ENCODE measurements at regions not wholly inside any gene's neighbourhood (a gene's known extent, or its start where the extent isn't known, plus 50 kb on each side); places are given as distances from the start of the nearest gene placed in this dataset.
"Not testable (repeated sequence)": the region's sequence is repeated elsewhere in the genome, so short reads cannot be mapped to it uniquely, and the experiment has no call there.

- Histone ChIP-seq H3K4me2 (ENCODE audit: low read length) (no peak overlapping the region), H3K27me3 (ENCODE audit: control insufficient read depth, low read length) (no peaks in the 10 kb centered on the region), H3K9me2 (replicated peaks; ENCODE audit: control insufficient read depth, low read length) (no peaks in the 10 kb centered on the region), H3K79me2 (ENCODE audit: control insufficient read depth, low read length) (no peaks in the 10 kb centered on the region), H3F3A (ENCODE audit: control insufficient read depth, insufficient read depth) (peaks cover 2% of the 10 kb centered on the region; the same call in 1 of the 2 replicates), H3K4me3 (ENCODE audit: low read length) (no peak overlapping the region), H3K36me3 (ENCODE audit: control insufficient read depth, low read length) (no peaks in the 10 kb centered on the region), H3K9me3 (ENCODE audit: control insufficient read depth, insufficient read depth, low read length) (no peaks in the 10 kb centered on the region), H4K20me1 (ENCODE audit: control insufficient read depth, insufficient read depth, low read depth, low read length) (no peaks in the 10 kb centered on the region), H3K27ac (ENCODE audit: low read depth, low read length) (no peak overlapping the region), H3K4me1 (ENCODE audit: control insufficient read depth, low read length) (peaks cover 25% of the 10 kb centered on the region)
- TF ChIP-seq, protein P1, sequence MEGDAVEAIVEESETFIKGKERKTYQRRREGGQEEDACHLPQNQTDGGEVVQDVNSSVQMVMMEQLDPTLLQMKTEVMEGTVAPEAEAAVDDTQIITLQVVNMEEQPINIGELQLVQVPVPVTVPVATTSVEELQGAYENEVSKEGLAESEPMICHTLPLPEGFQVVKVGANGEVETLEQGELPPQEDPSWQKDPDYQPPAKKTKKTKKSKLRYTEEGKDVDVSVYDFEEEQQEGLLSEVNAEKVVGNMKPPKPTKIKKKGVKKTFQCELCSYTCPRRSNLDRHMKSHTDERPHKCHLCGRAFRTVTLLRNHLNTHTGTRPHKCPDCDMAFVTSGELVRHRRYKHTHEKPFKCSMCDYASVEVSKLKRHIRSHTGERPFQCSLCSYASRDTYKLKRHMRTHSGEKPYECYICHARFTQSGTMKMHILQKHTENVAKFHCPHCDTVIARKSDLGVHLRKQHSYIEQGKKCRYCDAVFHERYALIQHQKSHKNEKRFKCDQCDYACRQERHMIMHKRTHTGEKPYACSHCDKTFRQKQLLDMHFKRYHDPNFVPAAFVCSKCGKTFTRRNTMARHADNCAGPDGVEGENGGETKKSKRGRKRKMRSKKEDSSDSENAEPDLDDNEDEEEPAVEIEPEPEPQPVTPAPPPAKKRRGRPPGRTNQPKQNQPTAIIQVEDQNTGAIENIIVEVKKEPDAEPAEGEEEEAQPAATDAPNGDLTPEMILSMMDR (IDR thresholded peaks at IDR 0.05; ENCODE audit: low read depth, low read length, poor library complexity, severe bottlenecking), result no peak
- TF ChIP-seq EZH2phosphoT487 (IDR thresholded peaks at IDR 0.05; ENCODE audit: borderline replicate concordance, low read length), result no peak
These were observed 98.1 kb upstream of the SEC14L1 start for GRCh38 chr17:77042476-77043231.

- peaks cover 2% of the 10 kb centered on the region; the same call in 1 of the 2 replicates for H3F3A ChIP-seq (ENCODE audit: control insufficient read depth, insufficient read depth)
- peaks cover 6% of the 10 kb centered on the region; the same call in 1 of the 2 replicates for H3K27me3 ChIP-seq (ENCODE audit: control insufficient read depth, low read length)
- H3K4me2 ChIP-seq (ENCODE audit: low read length), result no peak overlapping the region
- TF ChIP-seq, protein P1 (IDR thresholded peaks at IDR 0.05; ENCODE audit: low read depth, low read length, poor library complexity, severe bottlenecking), result no peak
- no peak for TF ChIP-seq EZH2phosphoT487 (IDR thresholded peaks at IDR 0.05; ENCODE audit: borderline replicate concordance, low read length)
- no peaks in the 10 kb centered on the region for H3K9me3 ChIP-seq (ENCODE audit: control insufficient read depth, insufficient read depth, low read length)
- no peak overlapping the region for H3K27ac ChIP-seq (ENCODE audit: low read depth, low read length)
- H3K4me1 ChIP-seq (ENCODE audit: control insufficient read depth, low read length), result peaks cover 13% of the 10 kb centered on the region
- no peak overlapping the region for H3K4me3 ChIP-seq (ENCODE audit: low read length)
- no peaks in the 10 kb centered on the region for H3K9me2 ChIP-seq (replicated peaks; ENCODE audit: control insufficient read depth, low read length)
- no peaks in the 10 kb centered on the region for H3K79me2 ChIP-seq (ENCODE audit: control insufficient read depth, low read length)
- no peaks in the 10 kb centered on the region for H3K36me3 ChIP-seq (ENCODE audit: control insufficient read depth, low read length)
- H4K20me1 ChIP-seq (ENCODE audit: control insufficient read depth, insufficient read depth, low read depth, low read length), result no peaks in the 10 kb centered on the region
These were observed 95.2 kb upstream of the SEC14L1 start for GRCh38 chr17:77045441-77046041.

- Histone ChIP-seq H3K9me2 (replicated peaks; ENCODE audit: control insufficient read depth, low read length) (no peaks in the 10 kb centered on the region), H3K4me1 (ENCODE audit: control insufficient read depth, low read length) (0 out of 2 replicates have a peak, but pooled peaks cover 3% of the 10 kb centered on the region), H3K79me2 (ENCODE audit: control insufficient read depth, low read length) (no peaks in the 10 kb centered on the region), H3K27me3 (ENCODE audit: control insufficient read depth, low read length) (peaks cover 9% of the 10 kb centered on the region; the same call in 1 of the 2 replicates), H3K27ac (ENCODE audit: low read depth, low read length) (no peak overlapping the region), H3F3A (ENCODE audit: control insufficient read depth, insufficient read depth) (no peaks in the 10 kb centered on the region), H3K9me3 (ENCODE audit: control insufficient read depth, insufficient read depth, low read length) (no peaks in the 10 kb centered on the region), H4K20me1 (ENCODE audit: control insufficient read depth, insufficient read depth, low read depth, low read length) (no peaks in the 10 kb centered on the region), H3K4me2 (ENCODE audit: low read length) (no peak overlapping the region), H3K4me3 (ENCODE audit: low read length) (no peak overlapping the region), H3K36me3 (ENCODE audit: control insufficient read depth, low read length) (no peaks in the 10 kb centered on the region)
- TF ChIP-seq, protein P1 (IDR thresholded peaks at IDR 0.05; ENCODE audit: low read depth, low read length, poor library complexity, severe bottlenecking), result no peak
- TF ChIP-seq EZH2phosphoT487 (IDR thresholded peaks at IDR 0.05; ENCODE audit: borderline replicate concordance, low read length), result no peak
These were observed 91.3 kb upstream of the SEC14L1 start for GRCh38 chr17:77049440-77049839.

GRCh38 chr17:77050901-77051300 lies 89.9 kb upstream of the SEC14L1 start:
- H3K4me2 ChIP-seq (ENCODE audit: low read length); H3K79me2 ChIP-seq (ENCODE audit: control insufficient read depth, low read length); H3K27me3 ChIP-seq (ENCODE audit: control insufficient read depth, low read length); H3K4me1 ChIP-seq (ENCODE audit: control insufficient read depth, low read length); H3K36me3 ChIP-seq (ENCODE audit: control insufficient read depth, low read length); H3K27ac ChIP-seq (ENCODE audit: low read depth, low read length); H3F3A ChIP-seq (ENCODE audit: control insufficient read depth, insufficient read depth); H3K9me2 ChIP-seq (replicated peaks; ENCODE audit: control insufficient read depth, low read length); H3K9me3 ChIP-seq (ENCODE audit: control insufficient read depth, insufficient read depth, low read length); H3K4me3 ChIP-seq (ENCODE audit: low read length); H4K20me1 ChIP-seq (ENCODE audit: control insufficient read depth, insufficient read depth, low read depth, low read length): not testable (repeated sequence)
